ENCODE measurements at regions not wholly inside any gene's neighbourhood (a gene's known extent, or its start where the extent isn't known, plus 50 kb on each side); places are given as distances from the start of the nearest gene placed in this dataset.

DNA sequence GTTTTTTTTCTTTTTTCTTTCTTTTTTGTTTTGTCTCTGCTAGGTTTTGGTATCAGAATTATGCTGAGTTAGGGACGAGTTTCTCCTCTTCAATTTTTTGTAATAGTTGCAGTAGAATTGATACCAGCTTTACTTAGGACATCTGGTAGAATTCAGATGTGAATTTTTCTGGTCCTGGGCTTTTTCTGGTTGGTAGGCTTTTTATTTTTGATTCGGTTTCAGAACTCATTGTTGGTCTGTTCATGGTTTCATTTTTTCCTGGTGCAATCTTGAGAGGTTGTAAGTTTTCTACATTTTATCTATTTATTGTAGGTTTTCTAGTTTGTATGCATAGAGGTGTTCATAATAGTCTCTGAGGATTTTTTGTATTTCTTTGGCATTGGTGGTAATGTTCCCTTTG, 498.1 kb upstream of the CPEB2 start:
- no peak for DNase-seq (ENCODE audit: low read depth)
- TF ChIP-seq, protein P1, sequence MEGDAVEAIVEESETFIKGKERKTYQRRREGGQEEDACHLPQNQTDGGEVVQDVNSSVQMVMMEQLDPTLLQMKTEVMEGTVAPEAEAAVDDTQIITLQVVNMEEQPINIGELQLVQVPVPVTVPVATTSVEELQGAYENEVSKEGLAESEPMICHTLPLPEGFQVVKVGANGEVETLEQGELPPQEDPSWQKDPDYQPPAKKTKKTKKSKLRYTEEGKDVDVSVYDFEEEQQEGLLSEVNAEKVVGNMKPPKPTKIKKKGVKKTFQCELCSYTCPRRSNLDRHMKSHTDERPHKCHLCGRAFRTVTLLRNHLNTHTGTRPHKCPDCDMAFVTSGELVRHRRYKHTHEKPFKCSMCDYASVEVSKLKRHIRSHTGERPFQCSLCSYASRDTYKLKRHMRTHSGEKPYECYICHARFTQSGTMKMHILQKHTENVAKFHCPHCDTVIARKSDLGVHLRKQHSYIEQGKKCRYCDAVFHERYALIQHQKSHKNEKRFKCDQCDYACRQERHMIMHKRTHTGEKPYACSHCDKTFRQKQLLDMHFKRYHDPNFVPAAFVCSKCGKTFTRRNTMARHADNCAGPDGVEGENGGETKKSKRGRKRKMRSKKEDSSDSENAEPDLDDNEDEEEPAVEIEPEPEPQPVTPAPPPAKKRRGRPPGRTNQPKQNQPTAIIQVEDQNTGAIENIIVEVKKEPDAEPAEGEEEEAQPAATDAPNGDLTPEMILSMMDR (IDR thresholded peaks at IDR 0.05; ENCODE audit: low read depth, low read length, missing control alignments), result no peak
- no peak overlapping the region for H3K4me3 ChIP-seq (ENCODE audit: low read depth, low read length)

DNA sequence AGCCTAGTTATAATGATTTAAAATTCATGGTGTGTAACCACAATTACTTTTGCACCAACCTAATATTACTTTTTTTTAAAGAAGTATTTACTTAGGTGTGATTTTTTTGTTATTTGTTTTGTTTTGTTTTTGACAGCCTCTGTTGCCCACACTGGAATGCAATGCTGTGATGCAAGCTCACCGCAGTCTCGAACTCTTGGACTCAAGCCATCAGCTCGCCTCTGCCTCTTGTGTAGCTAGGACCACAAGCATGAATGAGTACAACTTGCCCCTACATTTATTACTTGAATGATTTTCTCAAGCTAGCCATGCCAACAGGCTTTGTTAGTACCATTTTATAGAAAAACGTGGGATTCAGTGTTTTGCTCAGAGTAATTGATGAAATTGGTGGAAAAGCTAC, 488.8 kb upstream of the CPEB2 start:
- H3K4me3 ChIP-seq (ENCODE audit: low read depth, low read length), result no peak overlapping the region
- no peak for DNase-seq (ENCODE audit: low read depth)
- TF ChIP-seq, protein P1 (IDR thresholded peaks at IDR 0.05; ENCODE audit: low read depth, low read length, missing control alignments), result no peak

DNA sequence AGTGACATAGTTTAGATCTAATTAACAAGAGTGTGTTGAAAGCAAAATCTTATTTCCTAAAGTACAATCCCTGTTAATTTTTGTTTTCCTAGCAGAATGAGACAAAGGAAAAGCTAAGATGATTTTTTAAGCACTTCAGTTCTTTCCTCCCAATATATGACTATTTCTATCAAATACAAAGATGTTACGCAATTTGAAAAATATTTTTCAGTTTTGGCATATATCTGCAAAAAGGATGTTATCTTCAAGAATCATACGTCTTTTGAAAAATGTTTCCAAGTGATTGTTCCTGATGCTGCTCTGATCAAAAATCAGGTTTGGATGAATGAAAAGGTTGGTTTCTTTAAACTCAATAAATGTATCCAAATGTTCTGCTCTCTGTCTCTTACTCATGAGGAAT, 486.7 kb upstream of the CPEB2 start:
- no peak for DNase-seq (ENCODE audit: low read depth)
- TF ChIP-seq, protein P1 (IDR thresholded peaks at IDR 0.05; ENCODE audit: low read depth, low read length, missing control alignments), result no peak
- no peak overlapping the region for H3K4me3 ChIP-seq (ENCODE audit: low read depth, low read length)

DNA sequence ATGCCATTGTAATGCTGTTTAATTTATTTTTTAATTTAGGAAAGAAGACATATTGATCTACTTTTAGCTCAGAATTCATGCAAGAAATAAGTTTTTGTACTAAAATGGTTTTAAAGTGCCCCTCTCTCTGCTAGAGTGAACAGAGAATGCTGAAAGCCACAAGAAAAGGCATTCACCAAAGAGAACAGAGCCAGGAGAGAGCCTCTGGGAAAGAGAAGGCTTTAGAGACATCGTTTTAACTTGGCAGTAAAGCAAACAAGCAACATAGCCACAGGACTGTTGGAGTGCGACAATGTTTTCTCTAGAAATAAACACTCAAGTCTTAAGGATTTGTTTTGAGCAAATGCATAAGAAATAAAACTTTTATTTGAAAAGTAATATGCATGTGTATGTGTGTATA, 484.1 kb upstream of the CPEB2 start:
- no peak overlapping the region for H3K4me3 ChIP-seq (ENCODE audit: low read depth, low read length)
- DNase-seq (ENCODE audit: low read depth), result no peak
- TF ChIP-seq, protein P1 (IDR thresholded peaks at IDR 0.05; ENCODE audit: low read depth, low read length, missing control alignments), result no peak

GRCh38 chr4:14520171-14520570, 482.1 kb upstream of the CPEB2 start:
- no peak overlapping the region for H3K4me3 ChIP-seq (ENCODE audit: low read depth, low read length)
- TF ChIP-seq, protein P1 (IDR thresholded peaks at IDR 0.05; ENCODE audit: low read depth, low read length, missing control alignments), result no peak
- DNase-seq (ENCODE audit: low read depth), result no peak

GRCh38 chr4:14524276-14524675, 478.0 kb upstream of the CPEB2 start:
- TF ChIP-seq, protein P1 (IDR thresholded peaks at IDR 0.05; ENCODE audit: low read depth, low read length, missing control alignments), result no peak
- no peak for DNase-seq (ENCODE audit: low read depth)
- no peak overlapping the region for H3K4me3 ChIP-seq (ENCODE audit: low read depth, low read length)

- TF ChIP-seq, protein P1 (IDR thresholded peaks at IDR 0.05; ENCODE audit: low read depth, low read length, missing control alignments), result no peak
- no peak for DNase-seq (ENCODE audit: low read depth)
- no peak overlapping the region for H3K4me3 ChIP-seq (ENCODE audit: low read depth, low read length)
Measured at GRCh38 chr4:14528918-14529317, 473.4 kb upstream of the CPEB2 start.

Data from GM12864 (cell line).